Sigmoid colon (tissue), 3 donors: ENCODE measurements at regions not wholly inside any gene's neighbourhood (a gene's known extent, or its start where the extent isn't known, plus 50 kb on each side); places are given as distances from the start of the nearest gene placed in this dataset.

Source experiments
- POLR2A ChIP-seq, 2 donors: fragments of 450-650 bp; IDR thresholded peaks; one replicate each; pipeline ENCODE4 v1.6.1; 2016; ENCODE audit warnings: antibody characterized with exemption in 2 of 2, mild to moderate bottlenecking in 2 of 2, moderate library complexity in 2 of 2
- TF ChIP-seq, protein P1 (sequence below), 4 experiments: fragments of 450-650 bp in 3 of 4; fragments of 200-600 bp in 1 of 4; IDR thresholded peaks; one replicate each; pipeline ENCODE4 v1.5.1; 2016 to 2019; ENCODE audit warnings: antibody characterized with exemption in 4 of 4, mild to moderate bottlenecking in 3 of 4, moderate library complexity in 2 of 4

DNA sequence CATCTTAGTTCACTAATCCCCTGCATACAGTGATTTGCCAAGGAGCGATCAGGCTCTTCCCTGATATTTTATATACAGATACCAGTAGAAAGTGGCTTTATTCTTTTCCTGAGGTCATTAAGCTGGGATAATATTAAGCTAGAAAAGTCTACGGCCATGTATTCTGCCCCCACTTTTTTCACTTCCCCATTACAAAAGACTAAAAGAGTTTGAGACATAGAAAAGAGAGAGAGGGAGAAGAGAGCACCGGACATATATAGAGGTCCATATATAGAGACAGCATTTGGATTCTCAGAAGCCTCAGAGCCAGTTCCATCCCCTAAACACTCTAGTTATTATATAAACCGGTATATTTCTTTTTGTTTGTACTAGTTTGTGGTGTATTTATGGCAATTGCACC lies 166.5 kb upstream of the ANKFN1 start:
- TF ChIP-seq POLR2A (IDR thresholded peaks at IDR 0.05) = no peak
- TF ChIP-seq, protein P1, sequence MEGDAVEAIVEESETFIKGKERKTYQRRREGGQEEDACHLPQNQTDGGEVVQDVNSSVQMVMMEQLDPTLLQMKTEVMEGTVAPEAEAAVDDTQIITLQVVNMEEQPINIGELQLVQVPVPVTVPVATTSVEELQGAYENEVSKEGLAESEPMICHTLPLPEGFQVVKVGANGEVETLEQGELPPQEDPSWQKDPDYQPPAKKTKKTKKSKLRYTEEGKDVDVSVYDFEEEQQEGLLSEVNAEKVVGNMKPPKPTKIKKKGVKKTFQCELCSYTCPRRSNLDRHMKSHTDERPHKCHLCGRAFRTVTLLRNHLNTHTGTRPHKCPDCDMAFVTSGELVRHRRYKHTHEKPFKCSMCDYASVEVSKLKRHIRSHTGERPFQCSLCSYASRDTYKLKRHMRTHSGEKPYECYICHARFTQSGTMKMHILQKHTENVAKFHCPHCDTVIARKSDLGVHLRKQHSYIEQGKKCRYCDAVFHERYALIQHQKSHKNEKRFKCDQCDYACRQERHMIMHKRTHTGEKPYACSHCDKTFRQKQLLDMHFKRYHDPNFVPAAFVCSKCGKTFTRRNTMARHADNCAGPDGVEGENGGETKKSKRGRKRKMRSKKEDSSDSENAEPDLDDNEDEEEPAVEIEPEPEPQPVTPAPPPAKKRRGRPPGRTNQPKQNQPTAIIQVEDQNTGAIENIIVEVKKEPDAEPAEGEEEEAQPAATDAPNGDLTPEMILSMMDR (IDR thresholded peaks at IDR 0.05) = no peak
